WERI-Rb-1 (cell line): ENCODE measurements at regions not wholly inside any gene's neighbourhood (a gene's known extent, or its start where the extent isn't known, plus 50 kb on each side); places are given as distances from the start of the nearest gene placed in this dataset.

Source experiments
- DNase-seq: peaks from one replicate; pipeline ENCODE4 v3.0.0-alpha.2; 2020
- H3K27ac ChIP-seq: fragments of 250-450 bp; sonication (Bioruptor Pico); 2 replicates; pipeline ENCODE4 v1.5.1; 2020; ENCODE audit warnings: mild to moderate bottlenecking, moderate library complexity
- H3K27me3 ChIP-seq: fragments of 250-450 bp; sonication (Bioruptor Pico); 2 replicates; pipeline ENCODE4 v1.5.1; 2021; ENCODE audit warnings: mild to moderate bottlenecking, low read depth, moderate library complexity; ENCODE audit not compliant: insufficient read depth, severe bottlenecking
- H3K36me3 ChIP-seq: fragments of 250-450 bp; sonication (Bioruptor Pico); 2 replicates; pipeline ENCODE4 v1.5.1; 2020; ENCODE audit warnings: mild to moderate bottlenecking, moderate library complexity
- H3K4me3 ChIP-seq: 2 replicates; pipeline ENCODE4 v1.5.1; 2011; ENCODE audit warnings: low read depth, mild to moderate bottlenecking, control low read depth, low read length
- H3K9me3 ChIP-seq: fragments of 250-450 bp; sonication (Bioruptor Pico); 2 replicates; pipeline ENCODE4 v1.5.1; 2021; ENCODE audit warnings: mild to moderate bottlenecking, moderate library complexity; ENCODE audit not compliant: severe bottlenecking
- TF ChIP-seq, protein P1 (sequence below): IDR thresholded peaks from 2 replicates; pipeline ENCODE4 v1.5.1; 2011; ENCODE audit warnings: low read depth, mild to moderate bottlenecking, control low read depth, inconsistent platforms, low read length

DNA sequence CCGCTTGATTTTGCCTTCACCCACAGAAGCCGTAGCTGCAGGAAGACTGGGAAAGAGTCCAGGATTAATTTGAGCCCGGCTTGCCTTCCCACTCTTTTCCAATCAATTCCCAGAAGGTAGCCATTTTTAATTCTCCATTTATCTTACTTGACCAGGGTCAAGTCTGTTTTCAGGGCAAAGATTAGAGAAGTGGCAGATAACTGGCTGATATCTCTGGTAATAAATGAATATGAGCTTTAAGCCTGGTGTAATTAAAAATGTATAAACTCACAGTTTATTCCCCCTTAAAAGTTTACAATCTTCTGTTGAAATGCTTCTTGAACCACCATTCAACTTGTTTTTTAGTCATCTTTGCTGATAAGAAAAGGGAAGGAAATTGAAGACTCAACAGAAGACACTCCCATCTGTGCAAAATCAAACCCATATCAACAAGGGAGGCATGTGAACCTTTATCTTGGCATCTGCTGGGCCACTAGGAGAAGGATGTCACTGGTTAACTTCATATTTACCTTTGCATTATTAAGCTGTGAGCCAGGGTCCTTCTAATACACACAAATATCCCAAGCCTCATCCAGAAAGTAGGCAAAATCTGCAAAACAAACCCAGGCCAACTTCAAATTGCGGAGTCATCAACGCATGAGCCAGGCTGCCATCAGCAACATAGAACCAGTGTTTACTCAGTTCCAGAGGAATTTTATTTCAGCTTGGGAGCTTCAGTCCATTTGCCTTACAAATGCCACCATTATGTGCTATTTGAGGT lies 314.6 kb upstream of the MAF start:
- TF ChIP-seq, protein P1, sequence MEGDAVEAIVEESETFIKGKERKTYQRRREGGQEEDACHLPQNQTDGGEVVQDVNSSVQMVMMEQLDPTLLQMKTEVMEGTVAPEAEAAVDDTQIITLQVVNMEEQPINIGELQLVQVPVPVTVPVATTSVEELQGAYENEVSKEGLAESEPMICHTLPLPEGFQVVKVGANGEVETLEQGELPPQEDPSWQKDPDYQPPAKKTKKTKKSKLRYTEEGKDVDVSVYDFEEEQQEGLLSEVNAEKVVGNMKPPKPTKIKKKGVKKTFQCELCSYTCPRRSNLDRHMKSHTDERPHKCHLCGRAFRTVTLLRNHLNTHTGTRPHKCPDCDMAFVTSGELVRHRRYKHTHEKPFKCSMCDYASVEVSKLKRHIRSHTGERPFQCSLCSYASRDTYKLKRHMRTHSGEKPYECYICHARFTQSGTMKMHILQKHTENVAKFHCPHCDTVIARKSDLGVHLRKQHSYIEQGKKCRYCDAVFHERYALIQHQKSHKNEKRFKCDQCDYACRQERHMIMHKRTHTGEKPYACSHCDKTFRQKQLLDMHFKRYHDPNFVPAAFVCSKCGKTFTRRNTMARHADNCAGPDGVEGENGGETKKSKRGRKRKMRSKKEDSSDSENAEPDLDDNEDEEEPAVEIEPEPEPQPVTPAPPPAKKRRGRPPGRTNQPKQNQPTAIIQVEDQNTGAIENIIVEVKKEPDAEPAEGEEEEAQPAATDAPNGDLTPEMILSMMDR = no peak
- Histone ChIP-seq H3K9me3 (peaks cover 2% of the 10 kb centered on the region), H3K27ac (no peak overlapping the region), H3K4me3 (no peak overlapping the region), H3K36me3 (no peaks in the 10 kb centered on the region), H3K27me3 (peaks cover 75% of the 10 kb centered on the region)
- DNase-seq = no peak

DNA sequence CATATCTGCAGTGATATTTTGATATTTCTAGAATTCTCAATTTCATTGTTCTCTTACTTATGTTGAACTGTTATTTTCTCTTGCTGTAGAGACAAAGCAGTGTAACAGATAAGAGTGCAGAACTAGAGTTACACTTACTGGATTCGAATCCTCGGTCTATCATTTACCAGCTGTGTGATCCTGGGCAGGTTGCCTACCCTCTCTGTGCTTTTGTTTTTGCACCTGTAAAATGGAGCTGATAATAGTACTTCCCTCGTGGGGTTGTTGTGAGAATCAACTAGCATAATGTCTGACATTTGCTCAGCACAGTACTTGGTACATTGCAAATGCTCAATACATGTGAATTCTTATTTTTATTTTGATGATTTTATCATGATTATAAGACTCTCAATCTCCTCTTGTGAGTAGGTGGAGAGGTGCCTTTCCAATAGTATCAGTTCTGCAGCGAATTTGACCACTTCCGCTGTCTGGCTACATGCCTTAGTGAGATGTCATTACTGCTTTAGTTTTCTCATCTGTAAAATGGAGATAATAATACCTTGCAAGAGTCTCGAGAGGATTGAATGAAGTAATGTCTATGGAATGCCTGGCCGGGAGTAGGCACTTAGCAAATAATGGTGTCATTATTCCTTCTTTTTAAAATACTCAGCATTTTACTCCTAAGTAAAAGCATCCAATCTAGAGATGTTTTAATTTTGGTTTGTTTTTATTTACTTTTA lies 312.2 kb upstream of the MAF start:
- no peak overlapping the region for H3K4me3 ChIP-seq
- DNase-seq = no peak
- TF ChIP-seq, protein P1 = no peak
- H3K9me3 ChIP-seq = peaks cover 2% of the 10 kb centered on the region
- H3K36me3 ChIP-seq = no peaks in the 10 kb centered on the region
- H3K27ac ChIP-seq = no peak overlapping the region
- peaks cover 86% of the 10 kb centered on the region for H3K27me3 ChIP-seq

DNA sequence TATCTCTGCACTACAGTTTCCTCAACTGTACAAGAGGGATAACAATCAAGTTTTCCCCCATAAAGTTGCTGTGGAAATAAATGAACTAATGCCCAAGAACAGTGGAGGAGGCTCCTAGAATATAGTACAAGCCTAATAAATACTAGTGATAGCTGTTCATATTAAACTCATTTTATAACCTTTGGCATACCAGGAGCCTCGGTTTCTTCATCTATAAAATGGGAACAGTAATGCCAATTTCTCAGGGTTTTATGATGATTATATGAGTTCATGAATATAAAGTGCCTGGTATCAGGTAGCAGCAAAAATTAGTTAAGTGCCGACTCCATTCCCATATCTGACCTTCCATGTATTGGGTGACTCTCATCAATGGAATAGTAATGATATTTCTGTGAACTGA lies 311.1 kb upstream of the MAF start:
- Histone ChIP-seq H3K36me3 (no peaks in the 10 kb centered on the region), H3K4me3 (no peak overlapping the region), H3K9me3 (peaks cover 2% of the 10 kb centered on the region), H3K27me3 (peaks cover 86% of the 10 kb centered on the region), H3K27ac (no peak overlapping the region)
- TF ChIP-seq, protein P1 = no peak
- DNase-seq = no peak

DNA sequence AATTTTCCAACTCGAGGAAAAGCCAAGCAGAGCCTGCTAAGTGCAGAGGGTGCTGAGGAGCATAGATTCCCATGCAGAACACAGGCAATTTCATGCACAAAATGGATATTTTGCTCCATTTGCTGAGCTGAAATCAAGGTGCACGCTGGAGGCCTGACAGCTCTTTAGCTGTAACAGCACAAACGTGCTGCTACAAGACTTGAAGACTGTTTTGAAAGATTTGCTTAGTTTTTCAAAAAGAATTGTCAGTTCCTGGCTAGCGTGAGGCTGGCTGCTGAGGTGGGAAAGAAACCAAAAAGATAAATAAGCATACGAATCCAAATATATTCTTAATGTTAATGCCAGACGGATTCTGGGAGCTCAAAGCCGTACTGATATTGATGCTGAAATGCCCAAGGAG lies 309.0 kb upstream of the MAF start:
- Histone ChIP-seq H3K27me3 (peaks cover 83% of the 10 kb centered on the region), H3K27ac (no peak overlapping the region), H3K4me3 (no peak overlapping the region), H3K36me3 (no peaks in the 10 kb centered on the region), H3K9me3 (peaks cover 2% of the 10 kb centered on the region)
- no peak for DNase-seq
- TF ChIP-seq, protein P1 = no peak

DNA sequence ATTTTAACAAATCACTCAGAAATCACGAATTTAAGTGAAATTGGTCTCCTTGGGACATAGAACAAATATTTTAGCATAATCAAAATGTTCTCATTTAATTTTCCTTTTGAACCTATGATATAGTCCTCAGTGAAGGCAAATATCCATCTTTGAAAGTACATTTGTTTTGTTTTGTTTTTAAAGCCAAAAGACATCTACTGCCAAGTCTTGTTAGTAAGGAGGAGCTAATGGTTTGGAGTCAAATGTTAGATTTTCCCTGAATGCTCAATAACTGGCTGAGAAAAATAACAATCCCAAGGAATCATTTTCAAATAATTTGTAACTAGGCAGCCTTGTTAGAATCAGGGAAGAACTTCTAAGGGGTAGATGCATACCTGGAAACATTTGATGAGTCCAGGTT lies 302.9 kb upstream of the MAF start:
- H3K9me3 ChIP-seq = no peaks in the 10 kb centered on the region
- H3K36me3 ChIP-seq = no peaks in the 10 kb centered on the region
- no peak for DNase-seq
- H3K27ac ChIP-seq = no peak overlapping the region
- TF ChIP-seq, protein P1 = no peak
- peaks cover 64% of the 10 kb centered on the region for H3K27me3 ChIP-seq
- no peak overlapping the region for H3K4me3 ChIP-seq
